ENCODE measurements at regions not wholly inside any gene's neighbourhood (a gene's known extent, or its start where the extent isn't known, plus 50 kb on each side); places are given as distances from the start of the nearest gene placed in this dataset.
"Not testable (repeated sequence)": the region's sequence is repeated elsewhere in the genome, so short reads cannot be mapped to it uniquely, and the experiment has no call there.

DNA sequence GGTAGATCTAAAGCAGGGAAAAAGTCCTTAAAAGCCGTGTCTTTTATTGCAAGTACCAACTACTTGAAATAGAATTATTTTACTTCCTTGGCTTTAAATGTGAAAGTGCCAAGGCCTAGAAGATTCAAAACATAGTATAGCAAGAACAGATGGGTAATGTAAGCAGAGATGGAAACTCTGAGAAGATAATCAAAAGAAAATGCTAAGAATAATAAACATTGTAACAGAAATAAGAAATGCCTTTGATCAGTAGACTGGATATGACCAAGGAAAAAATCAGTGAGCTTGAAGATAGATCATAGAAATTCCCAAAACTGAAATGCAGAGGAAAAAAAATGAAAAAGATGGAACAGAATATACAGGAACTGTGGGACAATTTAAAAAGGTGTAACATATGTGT, 113.1 kb downstream of the BLID start:
- no peaks in the 10 kb centered on the region for H3K4me1 Mint-ChIP-seq

DNA sequence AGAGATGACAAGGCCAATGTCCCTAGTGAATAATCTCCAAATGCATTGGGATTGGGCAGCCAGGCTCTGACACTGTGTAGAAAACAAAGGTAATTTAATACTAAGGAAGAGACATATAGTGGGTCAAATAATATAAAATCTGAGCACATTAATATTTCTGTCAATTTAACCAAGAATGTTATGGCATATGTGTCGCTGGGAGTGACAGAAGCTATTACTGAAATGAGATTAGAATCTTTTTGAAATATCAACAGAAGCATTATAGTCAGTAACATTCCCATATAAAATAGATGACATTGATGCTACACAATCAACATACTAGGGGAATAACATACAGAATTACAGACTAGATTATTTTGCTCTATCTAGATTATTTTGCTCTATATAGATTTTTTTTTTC, 114.0 kb downstream of the BLID start:
- no peaks in the 10 kb centered on the region for H3K9me3 Mint-ChIP-seq
- no peak overlapping the region for H3K4me3 Mint-ChIP-seq
- H3K36me3 Mint-ChIP-seq, result no peaks in the 10 kb centered on the region
- no peaks in the 10 kb centered on the region for H3K4me1 Mint-ChIP-seq
- H3K27ac Mint-ChIP-seq, result no peak overlapping the region
- DNase-seq, result no peak
- H3K27me3 Mint-ChIP-seq (ENCODE audit: low read depth in 3 of 3), result peaks cover 0 to 3% (median 0%) of the 10 kb centered on the region in 3 donors

More for the DNA sequence above, 113.1 kb downstream of the BLID start:
- H3K27ac Mint-ChIP-seq, result no peak overlapping the region
- H3K9me3 Mint-ChIP-seq, result no peaks in the 10 kb centered on the region
- no peak overlapping the region for H3K4me3 Mint-ChIP-seq
- no peaks in the 10 kb centered on the region for H3K36me3 Mint-ChIP-seq
- DNase-seq, result no peak
- H3K27me3 Mint-ChIP-seq (ENCODE audit: low read depth in 3 of 3), result peaks cover 0 to 3% (median 0%) of the 10 kb centered on the region in 3 donors

DNA sequence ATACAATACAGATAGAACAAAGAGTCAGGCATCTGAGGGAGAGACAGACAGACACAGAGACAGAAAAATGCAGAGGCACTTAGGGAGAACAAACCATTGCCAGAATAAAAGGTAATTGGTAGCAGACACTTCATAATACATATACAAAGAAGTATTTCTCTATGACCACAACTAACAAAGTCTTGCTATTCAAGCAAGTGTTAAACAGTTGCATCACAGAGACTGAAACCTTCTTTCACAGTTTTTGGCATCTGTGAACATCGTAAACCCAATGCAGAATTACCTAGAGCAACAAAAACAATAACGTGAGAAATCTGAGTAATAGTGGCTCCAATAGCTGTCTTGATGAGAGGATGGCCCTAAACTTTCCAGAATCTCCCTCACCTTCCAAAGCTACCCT, 116.4 kb downstream of the BLID start:
- no peak overlapping the region for H3K4me3 Mint-ChIP-seq
- H3K27me3 Mint-ChIP-seq (ENCODE audit: low read depth in 3 of 3), result peaks cover 0 to 3% (median 0%) of the 10 kb centered on the region in 3 donors
- no peak overlapping the region for H3K27ac Mint-ChIP-seq
- no peak for DNase-seq
- H3K4me1 Mint-ChIP-seq, result no peaks in the 10 kb centered on the region
- H3K9me3 Mint-ChIP-seq, result no peaks in the 10 kb centered on the region
- H3K36me3 Mint-ChIP-seq, result no peaks in the 10 kb centered on the region

DNA sequence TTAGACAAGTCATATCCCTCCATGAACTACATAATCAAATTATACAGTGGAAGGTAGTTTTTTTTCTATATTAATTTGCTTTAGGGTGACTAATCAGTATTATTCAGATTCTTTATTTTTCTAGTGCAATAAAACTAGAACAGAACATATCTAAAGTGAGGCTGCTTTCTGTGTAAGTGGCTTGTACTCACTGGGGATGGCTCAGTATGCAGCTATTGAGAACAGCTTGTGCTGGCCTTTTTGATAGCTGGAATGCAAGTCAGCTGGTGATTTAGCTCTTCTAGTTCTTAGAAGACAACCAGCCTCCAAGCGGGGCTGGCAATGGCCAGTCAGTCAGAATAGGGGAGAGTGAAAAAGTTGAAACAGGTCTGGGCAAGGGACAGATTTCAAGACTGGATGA, 119.4 kb downstream of the BLID start:
- no peak for DNase-seq
- peaks cover 0 to 6% (median 0%) of the 10 kb centered on the region in 3 donors for H3K27me3 Mint-ChIP-seq (ENCODE audit: low read depth in 3 of 3)
- H3K27ac Mint-ChIP-seq, result no peak overlapping the region
- H3K4me3 Mint-ChIP-seq, result no peak overlapping the region
- H3K36me3 Mint-ChIP-seq, result no peaks in the 10 kb centered on the region
- peaks cover 0 to 4% (median 0%) of the 10 kb centered on the region in 6 donors for H3K9me3 Mint-ChIP-seq
- H3K4me1 Mint-ChIP-seq, result no peaks in the 10 kb centered on the region

DNA sequence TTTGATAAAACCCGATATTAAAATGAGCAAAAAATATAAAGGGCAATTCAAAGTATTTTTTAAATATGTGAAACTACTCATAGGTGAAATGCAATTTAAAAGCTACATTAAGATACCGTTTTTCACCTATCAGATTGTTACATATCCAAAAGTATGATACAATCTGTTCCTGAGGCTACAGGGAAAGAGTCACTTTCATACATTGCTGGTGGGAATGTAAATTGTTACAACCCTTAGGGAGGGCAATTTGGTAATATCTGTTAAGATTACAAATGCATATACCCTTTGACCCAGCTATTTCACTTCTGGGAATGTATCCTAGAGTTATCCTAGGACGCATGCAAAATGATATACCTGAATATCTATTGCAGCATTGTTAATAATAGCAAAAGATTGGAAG, 132.1 kb downstream of the BLID start:
- Mint-ChIP-seq H3K27me3 (ENCODE audit: low read depth in 3 of 3) (peaks cover 0 to 4% (median 4%) of the 10 kb centered on the region in 3 donors), H3K4me1 (no peaks in the 10 kb centered on the region), H3K4me3 (no peak overlapping the region), H3K27ac (no peak overlapping the region), H3K36me3 (no peaks in the 10 kb centered on the region), H3K9me3 (peaks cover 0 to 3% (median 0%) of the 10 kb centered on the region in 6 donors)
- DNase-seq, result no peak

DNA sequence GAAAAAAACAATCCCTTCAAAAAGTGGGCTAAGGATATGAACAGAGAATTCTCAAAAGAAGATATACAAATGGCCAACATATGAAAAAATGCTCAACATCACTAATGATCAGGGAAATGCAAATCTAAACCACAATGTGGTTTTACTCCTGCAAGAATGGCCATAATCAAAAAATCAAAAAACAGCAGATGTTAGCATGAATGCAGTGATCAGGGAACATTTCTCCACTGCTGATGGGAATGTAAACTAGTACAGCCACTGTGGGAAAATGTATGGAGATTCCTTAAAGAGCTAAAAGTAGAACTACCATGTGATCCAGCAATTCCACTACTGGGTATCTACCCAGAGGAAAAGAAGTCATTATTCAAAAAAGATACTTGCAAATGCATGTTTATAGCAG, 138.1 kb downstream of the BLID start:
- H3K4me3 Mint-ChIP-seq, H3K4me1 Mint-ChIP-seq, H3K27ac Mint-ChIP-seq, DNase-seq, H3K36me3 Mint-ChIP-seq: not testable (repeated sequence)
- Mint-ChIP-seq H3K27me3 (ENCODE audit: low read depth in 3 of 3) (peaks cover 0 to 10% (median 5%) of the 10 kb centered on the region in 3 donors), H3K9me3 (peaks cover 0 to 11% (median 0%) of the 10 kb centered on the region in 6 donors)

DNA sequence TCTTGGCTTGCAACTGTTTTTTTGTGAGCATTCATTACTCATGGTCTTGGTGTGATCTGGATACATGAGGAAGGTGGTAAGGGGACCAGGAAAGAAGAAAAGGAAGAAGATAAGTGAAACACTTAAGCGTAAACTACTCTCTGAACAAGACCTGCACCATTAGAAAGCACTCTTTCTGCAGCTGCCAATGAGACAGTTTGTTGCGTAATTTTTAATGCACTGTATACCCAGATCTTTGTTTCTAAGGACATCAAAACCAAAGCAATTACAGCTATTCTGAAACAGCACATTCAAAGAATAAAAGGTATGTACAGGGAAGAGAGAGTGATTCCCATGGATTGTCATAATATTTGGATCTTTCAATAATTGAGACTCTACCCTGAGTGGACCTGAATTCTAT, 147.4 kb downstream of the BLID start:
- no peak for DNase-seq
- peaks cover 0 to 3% (median 0%) of the 10 kb centered on the region in 6 donors for H3K9me3 Mint-ChIP-seq
- H3K27me3 Mint-ChIP-seq (ENCODE audit: low read depth in 3 of 3), result peaks cover 3 to 7% (median 6%) of the 10 kb centered on the region in 3 donors
- no peaks in the 10 kb centered on the region for H3K4me1 Mint-ChIP-seq
- H3K36me3 Mint-ChIP-seq, result no peaks in the 10 kb centered on the region
- H3K27ac Mint-ChIP-seq, result no peak overlapping the region
- no peak overlapping the region for H3K4me3 Mint-ChIP-seq

DNA sequence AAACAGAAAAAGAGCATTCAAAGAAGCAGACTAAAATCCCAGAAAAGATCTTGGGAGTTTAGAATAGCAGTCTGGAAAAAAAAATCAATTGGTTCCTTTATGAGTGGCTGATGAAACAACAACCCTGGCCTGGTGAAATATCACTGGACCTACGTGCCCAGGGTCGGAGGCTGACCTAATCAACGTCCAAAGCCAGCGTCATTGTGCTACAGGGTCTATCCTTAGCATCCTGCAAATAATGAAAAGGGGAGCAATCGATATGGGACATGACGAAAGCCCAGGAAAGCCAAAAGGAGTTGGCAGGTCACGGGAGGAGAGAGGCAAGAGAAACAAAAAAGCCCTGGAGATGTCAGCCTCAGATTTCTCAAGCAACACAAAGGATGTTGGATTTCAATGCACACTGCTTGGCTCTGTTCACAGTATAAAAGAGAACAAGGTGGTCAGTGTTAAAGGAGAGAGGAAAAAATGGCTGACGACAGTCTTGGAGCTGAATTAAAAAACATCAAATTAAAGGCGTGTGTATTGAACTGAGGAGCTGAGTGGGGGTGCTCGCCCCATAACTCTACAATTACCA, 148.8 kb downstream of the BLID start:
- H3K27ac Mint-ChIP-seq, result no peak overlapping the region

DNA sequence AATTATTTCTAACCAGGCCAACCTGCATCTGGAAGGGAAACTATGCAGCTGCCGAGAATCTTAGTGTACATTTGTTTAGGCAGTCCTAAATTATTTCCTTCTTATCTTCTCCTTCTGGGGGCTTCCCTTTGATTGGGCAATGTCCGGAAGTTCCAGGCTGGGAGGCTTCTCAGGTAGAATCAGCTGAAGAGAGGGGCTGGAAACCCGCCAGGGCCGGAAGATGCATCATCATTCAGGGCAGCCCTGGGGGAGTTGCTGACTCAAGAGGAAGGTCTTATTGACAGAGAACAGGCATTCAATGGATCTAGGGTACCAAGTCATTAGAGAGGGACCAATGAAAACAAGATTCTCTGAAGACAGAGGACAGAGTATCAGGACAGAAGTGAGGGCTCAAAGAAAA, 150.7 kb downstream of the BLID start:
- DNase-seq, result no peak
- Mint-ChIP-seq H3K27me3 (ENCODE audit: low read depth in 3 of 3) (peaks cover 2 to 7% (median 3%) of the 10 kb centered on the region in 3 donors), H3K36me3 (no peaks in the 10 kb centered on the region), H3K27ac (no peak overlapping the region), H3K4me3 (no peak overlapping the region), H3K4me1 (no peaks in the 10 kb centered on the region), H3K9me3 (no peaks in the 10 kb centered on the region)

More for the DNA sequence above, 148.8 kb downstream of the BLID start:
- peaks cover 3 to 7% (median 6%) of the 10 kb centered on the region in 3 donors for H3K27me3 Mint-ChIP-seq (ENCODE audit: low read depth in 3 of 3)
- H3K9me3 Mint-ChIP-seq, result peaks cover 0 to 3% (median 0%) of the 10 kb centered on the region in 6 donors
- H3K4me3 Mint-ChIP-seq, result no peak overlapping the region
- DNase-seq, result no peak
- H3K4me1 Mint-ChIP-seq, result no peaks in the 10 kb centered on the region
- no peaks in the 10 kb centered on the region for H3K36me3 Mint-ChIP-seq

DNA sequence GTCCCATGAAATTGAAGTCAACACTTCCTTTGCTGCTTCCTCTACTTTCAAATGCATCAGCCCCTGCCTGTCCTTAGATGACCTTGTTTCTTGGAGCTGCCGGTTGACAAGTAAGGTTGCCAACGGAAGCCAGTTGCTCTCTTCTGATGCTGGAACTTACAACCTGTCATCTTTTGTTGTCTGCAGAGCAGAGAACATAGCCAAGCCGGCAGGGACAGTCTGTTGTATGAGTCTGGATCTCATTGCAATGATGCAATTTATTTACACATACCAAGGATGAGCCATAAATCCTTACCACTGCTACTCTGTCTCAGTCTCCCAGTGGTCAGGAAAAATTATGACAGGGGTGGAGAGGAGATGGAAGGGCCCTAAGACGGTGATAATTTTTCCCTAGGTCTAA, 151.4 kb downstream of the BLID start:
- Mint-ChIP-seq H3K27me3 (ENCODE audit: low read depth in 3 of 3) (peaks cover 1 to 7% (median 2%) of the 10 kb centered on the region in 3 donors), H3K4me3 (no peak overlapping the region)

DNA sequence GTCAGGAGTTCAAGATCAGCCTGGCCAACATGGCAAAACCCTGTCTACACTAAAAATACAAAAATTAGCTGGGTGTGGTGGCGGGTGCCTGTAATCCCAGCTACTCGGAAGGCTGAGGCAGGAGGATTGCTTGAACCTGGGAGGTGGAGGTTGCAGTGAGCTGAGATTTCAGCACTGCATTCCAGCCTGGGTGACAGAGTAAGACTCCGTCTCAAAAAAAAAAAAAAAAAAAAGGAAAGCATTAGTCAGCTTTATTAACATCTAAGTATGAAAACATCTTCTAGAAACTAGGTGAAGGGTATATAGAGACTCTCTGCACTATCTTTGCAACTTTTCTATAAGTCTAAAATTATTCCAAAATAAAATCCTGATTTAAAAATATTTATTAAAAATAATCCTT, 152.2 kb downstream of the BLID start:
- DNase-seq; H3K4me3 Mint-ChIP-seq; H3K36me3 Mint-ChIP-seq; H3K4me1 Mint-ChIP-seq; H3K9me3 Mint-ChIP-seq; H3K27ac Mint-ChIP-seq; H3K27me3 Mint-ChIP-seq (ENCODE audit: low read depth in 3 of 3): not testable (repeated sequence)

More for the DNA sequence above, 151.4 kb downstream of the BLID start:
- no peaks in the 10 kb centered on the region for H3K9me3 Mint-ChIP-seq
- no peak overlapping the region for H3K27ac Mint-ChIP-seq
- no peak for DNase-seq
- no peaks in the 10 kb centered on the region for H3K4me1 Mint-ChIP-seq
- no peaks in the 10 kb centered on the region for H3K36me3 Mint-ChIP-seq

DNA sequence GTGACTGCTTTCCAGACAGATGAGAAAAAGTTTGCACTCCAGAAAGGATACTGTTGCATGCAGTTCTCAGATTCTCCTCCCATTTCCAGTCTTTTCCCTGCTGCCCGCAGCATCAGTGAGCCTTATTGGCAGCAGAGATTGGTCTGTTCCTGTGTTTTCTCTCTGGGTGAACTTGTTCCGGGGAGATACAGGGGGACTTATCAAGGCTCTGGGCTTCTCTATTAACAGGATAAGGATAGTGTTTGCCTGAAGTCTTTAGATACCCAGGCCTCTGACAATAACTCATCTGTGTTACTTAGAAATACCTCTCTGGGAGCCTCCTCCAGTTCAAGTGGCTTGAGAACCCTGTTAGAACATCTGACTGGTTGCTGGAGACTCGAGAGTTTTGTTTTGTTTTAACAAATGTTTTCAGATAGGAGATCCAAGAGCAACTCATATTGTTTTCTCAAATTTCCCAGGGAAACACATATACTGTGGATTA, 154.7 kb downstream of the BLID start:
- Mint-ChIP-seq H3K27me3 (ENCODE audit: low read depth in 3 of 3) (peaks cover 1 to 4% (median 4%) of the 10 kb centered on the region in 3 donors), H3K4me1 (no peaks in the 10 kb centered on the region), H3K9me3 (no peaks in the 10 kb centered on the region)

DNA sequence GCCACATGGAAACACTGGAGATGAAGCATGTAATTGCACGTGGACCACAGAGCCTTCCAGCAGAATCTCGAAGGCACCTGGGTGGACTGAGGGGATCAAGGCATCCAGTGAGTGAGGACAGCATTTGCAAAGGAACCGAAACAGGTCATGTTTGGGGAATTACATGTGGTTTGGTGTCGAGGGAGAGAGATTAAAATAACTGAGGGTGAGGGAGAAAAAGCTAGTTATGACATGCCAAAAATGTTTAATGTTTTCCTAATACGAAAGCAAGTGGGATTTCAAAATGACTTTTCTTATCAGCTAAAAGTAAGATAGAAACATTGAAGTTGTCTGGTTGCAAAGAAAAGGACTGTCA, 157.1 kb downstream of the BLID start:
- Mint-ChIP-seq H3K36me3 (no peaks in the 10 kb centered on the region), H3K27me3 (ENCODE audit: low read depth in 3 of 3) (peaks cover 0 to 8% (median 4%) of the 10 kb centered on the region in 3 donors), H3K4me3 (no peak overlapping the region), H3K4me1 (no peaks in the 10 kb centered on the region), H3K27ac (no peak overlapping the region), H3K9me3 (no peaks in the 10 kb centered on the region)
- no peak for DNase-seq

More for the DNA sequence above, 154.7 kb downstream of the BLID start:
- no peak for DNase-seq
- Mint-ChIP-seq H3K4me3 (no peak overlapping the region), H3K36me3 (no peaks in the 10 kb centered on the region), H3K27ac (no peak overlapping the region)

DNA sequence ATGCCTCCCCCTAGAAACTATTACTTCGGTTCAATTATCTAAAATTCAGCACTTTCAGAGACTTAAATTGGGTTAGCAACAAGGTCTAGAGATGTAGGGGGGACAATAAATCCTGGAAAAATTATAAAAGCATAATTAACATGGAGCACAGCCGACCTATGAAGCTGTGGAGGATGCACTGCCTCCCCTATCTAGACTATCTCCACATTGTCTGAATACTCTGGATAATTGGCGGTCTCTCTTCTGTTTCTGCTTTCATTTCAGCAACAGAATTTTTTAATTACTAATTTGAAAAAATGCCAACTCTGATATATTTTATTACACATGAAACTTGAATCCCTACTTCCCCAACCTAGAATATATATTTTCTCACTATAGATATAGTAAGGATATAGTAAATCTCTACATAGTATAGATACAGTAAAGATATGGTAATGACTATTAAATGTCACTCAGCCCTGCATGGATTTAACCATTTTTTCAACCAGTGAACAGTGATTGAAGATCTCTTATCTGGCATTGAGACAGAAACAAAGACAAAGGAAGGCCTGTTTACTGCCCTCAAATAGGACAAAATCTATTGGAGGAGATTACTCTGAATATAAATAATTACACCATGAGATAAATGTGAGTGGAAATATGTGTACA, 157.6 kb downstream of the BLID start:
- no peak overlapping the region for H3K4me3 Mint-ChIP-seq
- no peaks in the 10 kb centered on the region for H3K36me3 Mint-ChIP-seq
- no peaks in the 10 kb centered on the region for H3K4me1 Mint-ChIP-seq
- no peak overlapping the region for H3K27ac Mint-ChIP-seq
- H3K27me3 Mint-ChIP-seq (ENCODE audit: low read depth in 3 of 3), result peaks cover 0 to 8% (median 4%) of the 10 kb centered on the region in 3 donors
- no peak for DNase-seq
- H3K9me3 Mint-ChIP-seq, result no peaks in the 10 kb centered on the region

DNA sequence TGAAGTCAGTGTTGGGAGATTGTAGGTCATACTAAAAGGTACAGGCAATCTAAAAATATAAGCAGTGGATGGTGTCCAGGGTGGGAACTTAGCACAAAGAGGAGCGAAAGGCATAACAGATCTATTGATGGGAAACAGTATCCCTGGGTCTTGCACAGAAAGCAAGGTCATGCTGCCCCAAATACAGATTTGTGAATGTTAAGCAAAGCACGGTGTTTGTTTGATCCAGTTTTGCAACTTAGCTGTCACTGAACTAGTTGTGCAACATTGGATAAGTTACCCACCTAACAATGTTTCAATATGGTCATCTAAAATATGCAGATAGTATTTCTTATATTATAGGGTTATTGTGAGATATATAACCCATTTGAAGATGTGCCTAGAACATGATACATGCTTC, 162.9 kb downstream of the BLID start:
- Mint-ChIP-seq H3K27ac (no peak overlapping the region), H3K4me1 (no peaks in the 10 kb centered on the region), H3K27me3 (ENCODE audit: low read depth in 3 of 3) (peaks cover 2 to 13% (median 4%) of the 10 kb centered on the region in 3 donors), H3K4me3 (no peak overlapping the region), H3K9me3 (no peaks in the 10 kb centered on the region), H3K36me3 (no peaks in the 10 kb centered on the region)
- no peak for DNase-seq

All from immature natural killer cell (primary cell).